SW480 (cell line): ENCODE measurements at regions not wholly inside any gene's neighbourhood (a gene's known extent, or its start where the extent isn't known, plus 50 kb on each side); places are given as distances from the start of the nearest gene placed in this dataset.

Source experiments
- DNase-seq: peaks from one replicate; pipeline ENCODE4 v3.0.0-alpha.2; 2016; ENCODE audit warnings: low spot score

GRCh38 chr4:24057915-24058559 is 168.2 kb upstream of the PPARGC1A start:
- no peak for DNase-seq

DNA sequence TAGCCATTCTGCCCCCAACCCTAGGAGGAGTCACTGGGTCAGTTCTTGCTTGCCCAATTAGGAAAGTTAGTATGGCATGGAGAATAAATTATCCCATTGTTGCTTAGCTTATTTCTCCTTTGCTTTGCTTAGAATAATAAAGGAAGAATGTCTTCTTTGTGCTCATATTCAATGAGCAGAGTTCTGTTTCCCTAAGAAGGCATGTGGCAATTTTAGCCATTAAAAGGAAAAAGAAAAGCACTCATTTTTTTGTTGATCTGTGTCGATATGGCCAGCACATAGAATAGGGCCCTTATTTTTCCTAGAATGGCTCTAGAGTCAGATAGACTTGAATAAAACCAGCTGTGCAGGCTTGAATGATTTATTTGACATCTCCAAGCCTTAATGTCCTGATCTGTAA is 166.4 kb upstream of the PPARGC1A start:
- DNase-seq, result no peak

DNA sequence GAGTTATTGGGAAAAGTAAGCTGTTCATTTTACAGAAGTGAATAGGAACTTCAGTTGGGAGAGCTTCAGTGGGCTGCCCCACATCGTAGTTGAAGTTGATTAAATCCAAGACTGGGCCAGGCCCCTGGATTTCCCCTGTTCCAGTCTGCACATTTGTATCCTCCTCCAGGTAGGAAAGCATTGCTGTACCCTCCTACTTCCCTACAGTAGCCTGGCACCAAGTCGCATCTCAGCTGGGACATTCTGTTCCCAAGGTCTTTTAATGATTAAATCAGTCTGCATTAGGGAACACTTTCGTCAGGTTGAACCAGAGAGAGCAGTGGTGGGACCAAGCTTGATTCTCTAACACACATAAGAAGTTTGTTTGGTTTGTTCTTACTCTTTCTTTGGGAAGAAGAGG is 165.8 kb upstream of the PPARGC1A start:
- no peak for DNase-seq

- DNase-seq, result no peak
Observed at GRCh38 chr4:24054910-24055309, 165.1 kb upstream of the PPARGC1A start.

GRCh38 chr4:24053934-24054333 is 164.1 kb upstream of the PPARGC1A start:
- no peak for DNase-seq

- DNase-seq, result no peak
Observed at GRCh38 chr4:24044610-24045589, 155.1 kb upstream of the PPARGC1A start.

GRCh38 chr4:24042094-24042493 is 152.2 kb upstream of the PPARGC1A start:
- no peak for DNase-seq

- DNase-seq, result no peak
Observed at GRCh38 chr4:24040811-24041210, 151.0 kb upstream of the PPARGC1A start.

DNA sequence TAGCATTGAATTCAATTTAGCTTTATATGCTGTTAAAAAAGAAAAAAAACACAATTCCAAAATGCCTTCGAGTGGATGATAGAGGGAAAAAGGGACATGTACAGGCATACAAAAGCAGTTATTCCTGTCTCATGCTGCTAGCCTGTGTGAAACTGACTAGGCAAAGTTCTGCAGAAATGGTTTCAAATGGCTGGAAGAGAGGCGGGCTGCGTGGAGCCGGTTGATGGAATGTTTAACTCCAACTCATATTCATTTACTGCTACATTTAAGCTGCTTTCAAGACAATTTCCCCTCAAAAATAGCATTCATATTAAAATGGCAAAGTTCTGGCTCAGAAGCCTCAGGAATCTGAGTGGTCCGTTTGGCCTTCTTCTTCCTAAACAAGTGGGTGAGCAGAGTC is 143.8 kb upstream of the PPARGC1A start:
- DNase-seq, result no peak

- peak; percentile 11 for DNase-seq
Observed at GRCh38 chr4:24032371-24032989, 142.6 kb upstream of the PPARGC1A start.

DNA sequence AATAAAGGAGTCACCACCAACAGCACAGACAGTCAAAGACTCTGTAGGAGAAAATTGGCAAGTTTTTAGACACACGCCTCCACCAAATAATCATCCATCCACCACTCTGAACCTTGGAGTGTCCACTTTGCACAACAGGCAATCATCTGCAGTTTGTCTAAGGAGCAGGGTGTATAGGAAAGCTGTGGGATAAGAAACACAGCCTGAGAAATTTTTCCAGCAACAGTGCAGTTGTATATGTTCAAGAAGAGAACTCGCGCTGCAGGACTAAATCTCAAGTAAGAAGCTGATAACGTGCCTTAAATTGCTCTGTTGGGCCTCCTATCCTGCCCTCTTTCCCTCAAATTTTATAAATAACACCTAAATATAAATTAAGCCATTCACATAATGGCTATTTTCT is 136.7 kb upstream of the PPARGC1A start:
- no peak for DNase-seq

GRCh38 chr4:24024605-24025004 is 134.8 kb upstream of the PPARGC1A start:
- no peak for DNase-seq

DNA sequence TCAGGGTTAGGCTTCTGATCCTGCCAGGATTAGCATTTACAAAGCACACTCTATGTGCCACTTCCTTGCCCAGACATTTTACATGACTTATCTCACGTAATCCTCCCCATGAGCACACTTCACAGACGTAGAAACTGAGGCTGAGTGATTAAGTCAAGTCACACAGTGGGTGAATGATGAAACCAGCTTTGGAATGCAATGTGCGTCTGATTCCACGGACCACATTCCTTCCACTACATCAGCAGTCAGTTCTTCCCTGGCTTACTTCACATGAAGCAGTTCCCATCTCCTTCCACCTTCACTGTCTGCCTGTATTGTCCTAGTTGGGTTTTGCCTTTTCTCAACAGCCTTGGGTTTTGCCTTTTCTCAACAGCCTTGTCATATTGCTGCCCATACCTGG is 134.3 kb upstream of the PPARGC1A start:
- DNase-seq, result no peak

DNA sequence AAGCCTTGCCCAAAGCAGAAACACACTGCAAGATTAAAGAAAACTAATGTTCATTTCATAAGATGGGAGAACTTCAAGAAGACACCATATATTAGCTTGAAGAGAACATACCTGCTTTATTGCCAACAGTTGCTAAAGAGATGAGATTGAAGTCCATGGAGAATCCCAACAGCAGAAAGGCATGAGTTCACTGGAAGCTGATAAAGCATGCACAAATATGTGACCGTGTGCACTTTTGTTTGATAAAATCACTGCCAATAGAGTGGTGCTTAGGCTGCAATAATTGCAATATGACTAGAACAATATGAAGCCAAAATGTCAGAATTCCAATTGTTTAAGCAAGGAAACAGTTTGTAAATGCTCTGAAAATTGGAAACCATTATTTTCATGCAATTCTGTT is 125.9 kb upstream of the PPARGC1A start:
- DNase-seq, result no peak

DNA sequence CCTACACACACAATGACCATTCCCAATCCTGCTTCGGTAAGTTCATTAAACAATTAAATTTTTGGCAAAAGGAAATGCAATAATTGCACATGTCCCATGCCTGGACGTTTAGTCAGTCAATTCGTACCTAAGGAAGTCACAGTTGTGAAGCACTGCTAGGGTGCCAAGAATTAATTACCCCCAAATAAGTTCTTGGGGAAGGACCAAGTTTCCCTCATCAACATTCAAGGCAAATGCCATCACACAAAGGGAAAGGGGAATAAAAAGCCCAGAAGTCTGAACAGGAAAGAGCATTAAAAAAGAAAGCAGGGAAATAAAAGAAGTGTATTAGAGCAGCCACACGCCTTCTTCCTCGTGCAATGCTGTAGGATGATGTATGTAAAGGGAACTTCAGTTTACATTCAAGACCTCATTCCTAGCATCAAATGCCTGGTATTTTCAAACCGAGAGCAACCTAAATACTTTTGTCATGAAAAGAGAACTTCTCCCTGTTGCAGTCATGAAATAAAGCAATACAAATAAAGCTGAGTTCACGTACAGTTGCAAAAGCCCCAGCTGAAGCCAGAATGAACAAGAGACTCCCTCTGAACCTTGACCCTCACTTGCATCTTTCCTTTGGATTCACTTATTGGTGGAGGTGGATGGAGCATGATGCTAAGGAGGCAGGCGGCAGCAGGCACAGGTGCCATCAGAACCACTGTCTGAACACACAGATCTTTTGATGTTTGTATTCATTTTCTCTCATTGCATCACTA is 124.0 kb upstream of the PPARGC1A start:
- DNase-seq, result no peak

GRCh38 chr4:24010994-24011393 is 121.1 kb upstream of the PPARGC1A start:
- DNase-seq, result no peak

- DNase-seq, result no peak
Observed at GRCh38 chr4:24010573-24010972, 120.7 kb upstream of the PPARGC1A start.

DNA sequence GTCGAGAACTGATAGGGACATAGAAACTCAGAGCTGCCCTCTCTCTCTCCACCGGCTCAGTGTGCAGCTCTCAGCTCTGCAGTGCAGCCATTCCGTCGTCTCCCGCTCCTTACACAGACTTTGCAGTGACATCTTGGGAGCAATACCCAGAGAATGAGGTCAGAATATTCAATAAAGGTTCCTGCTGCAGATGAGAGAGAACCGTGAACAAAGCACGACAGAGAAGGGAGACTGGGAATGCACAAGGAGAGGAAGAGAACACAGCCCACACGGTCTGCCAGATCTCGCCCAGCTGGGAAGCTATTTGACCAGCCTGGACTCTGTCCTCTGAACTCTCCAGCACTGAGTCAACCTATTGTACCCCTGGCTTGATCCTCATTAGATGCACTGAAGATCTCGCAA is 118.0 kb upstream of the PPARGC1A start:
- DNase-seq, result no peak

GRCh38 chr4:24006269-24006668 is 116.4 kb upstream of the PPARGC1A start:
- DNase-seq, result no peak

- no peak for DNase-seq
Observed at GRCh38 chr4:24003926-24004325, 114.1 kb upstream of the PPARGC1A start.

- no peak for DNase-seq
Observed at GRCh38 chr4:24003496-24003895, 113.6 kb upstream of the PPARGC1A start.

DNA sequence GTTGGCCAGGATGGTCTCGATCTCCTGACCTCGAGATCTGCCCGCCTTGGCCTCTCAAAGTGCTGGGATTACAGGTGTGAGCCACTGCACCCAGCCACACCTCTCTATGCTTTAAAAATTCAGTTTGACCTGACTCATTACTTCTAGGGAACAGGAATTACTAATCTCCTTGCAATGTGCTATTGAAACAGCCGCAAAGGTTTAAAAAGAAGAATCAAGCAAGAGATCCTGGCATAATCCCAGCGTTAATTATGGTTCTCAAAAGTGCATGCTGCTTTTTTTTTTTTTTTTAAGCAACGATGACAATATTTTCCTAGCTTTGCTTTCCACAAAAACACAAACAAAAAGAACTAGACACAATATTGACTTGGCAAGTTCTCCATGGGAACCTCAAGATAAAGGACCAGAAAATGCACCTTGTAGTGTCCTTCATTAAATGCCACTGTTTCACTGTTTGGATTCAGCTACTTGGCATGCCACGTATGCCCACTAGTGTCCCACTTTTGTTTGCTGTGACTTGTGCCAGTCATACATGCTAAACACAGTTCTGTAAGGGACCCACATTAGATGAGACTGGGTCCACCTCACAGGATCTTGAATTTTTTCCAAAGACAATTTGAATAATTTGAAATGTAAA is 112.6 kb upstream of the PPARGC1A start:
- DNase-seq, result no peak
